GM10266 (cell line): ENCODE measurements at regions not wholly inside any gene's neighbourhood (a gene's known extent, or its start where the extent isn't known, plus 50 kb on each side); places are given as distances from the start of the nearest gene placed in this dataset.

Experiments used
- DNase-seq: peaks from one replicate; pipeline ENCODE4 v3.0.0; 2012; ENCODE audit errors: extremely low spot score
- CTCF ChIP-seq: IDR thresholded peaks from 2 replicates; pipeline ENCODE4 v1.5.1; 2012; ENCODE audit warnings: mild to moderate bottlenecking, low read depth; ENCODE audit not compliant: control insufficient read depth, insufficient read depth; ENCODE audit errors: missing control alignments

GRCh38 chr13:84864341-84864740, 934.9 kb downstream of the SLITRK6 start:
- no peak for TF ChIP-seq CTCF

GRCh38 chr13:84847107-84847506, 952.1 kb downstream of the SLITRK6 start:
- DNase-seq: no peak
- no peak for TF ChIP-seq CTCF

More at GRCh38 chr13:84864341-84864740, 934.9 kb downstream of the SLITRK6 start:
- no peak for DNase-seq

GRCh38 chr13:84845907-84846619, 953.2 kb downstream of the SLITRK6 start:
- TF ChIP-seq CTCF: no peak
- DNase-seq: no peak

- TF ChIP-seq CTCF: no peak
- DNase-seq: no peak
These were observed 954.7 kb downstream of the SLITRK6 start for GRCh38 chr13:84844473-84844872.

GRCh38 chr13:84843368-84843767, 955.9 kb downstream of the SLITRK6 start:
- TF ChIP-seq CTCF: no peak
- DNase-seq: no peak

- no peak for TF ChIP-seq CTCF
- DNase-seq: no peak
These were observed 951.9 kb upstream of the SLITRK1 start for GRCh38 chr13:84834201-84834600.

GRCh38 chr13:84831666-84832657, 949.7 kb upstream of the SLITRK1 start:
- no peak for DNase-seq
- TF ChIP-seq CTCF: no peak
